Epidermal melanocyte (primary cell): ENCODE measurements at regions not wholly inside any gene's neighbourhood (a gene's known extent, or its start where the extent isn't known, plus 50 kb on each side); places are given as distances from the start of the nearest gene placed in this dataset.
"Not testable (repeated sequence)": the region's sequence is repeated elsewhere in the genome, so short reads cannot be mapped to it uniquely, and the experiment has no call there.

ENCODE experiments used
- DNase-seq: peaks from one replicate; pipeline ENCODE4 v3.0.0; 2011; ENCODE audit warnings: low spot score; ENCODE audit not compliant: insufficient read length

- DNase-seq = no peak
Observed at GRCh38 chr5:84885485-84886258, 501.0 kb upstream of the EDIL3 start.

- DNase-seq = no peak
Observed at GRCh38 chr5:84881737-84882136, 497.1 kb upstream of the EDIL3 start.

GRCh38 chr5:84874196-84874595 is 489.5 kb upstream of the EDIL3 start:
- DNase-seq = no peak

- DNase-seq = no peak
Observed at GRCh38 chr5:84872768-84873167, 488.1 kb upstream of the EDIL3 start.

GRCh38 chr5:84870369-84870768 is 485.7 kb upstream of the EDIL3 start:
- DNase-seq = no peak

GRCh38 chr5:84869675-84870074 is 485.0 kb upstream of the EDIL3 start:
- DNase-seq = no peak

GRCh38 chr5:84863936-84864335 is 479.3 kb upstream of the EDIL3 start:
- DNase-seq = not testable (repeated sequence)

- no peak for DNase-seq
Observed at GRCh38 chr5:84863020-84863419, 478.3 kb upstream of the EDIL3 start.

- DNase-seq = no peak
Observed at GRCh38 chr5:84862132-84862531, 477.5 kb upstream of the EDIL3 start.

GRCh38 chr5:84861306-84861705 is 476.6 kb upstream of the EDIL3 start:
- no peak for DNase-seq

- DNase-seq = no peak
Observed at GRCh38 chr5:84859056-84859455, 474.4 kb upstream of the EDIL3 start.

GRCh38 chr5:84831701-84832100 is 447.0 kb upstream of the EDIL3 start:
- DNase-seq = no peak

- no peak for DNase-seq
Observed at GRCh38 chr5:84830265-84830664, 445.6 kb upstream of the EDIL3 start.

GRCh38 chr5:84825606-84826005 is 440.9 kb upstream of the EDIL3 start:
- no peak for DNase-seq

GRCh38 chr5:84821924-84822323 is 437.2 kb upstream of the EDIL3 start:
- no peak for DNase-seq

- no peak for DNase-seq
Observed at GRCh38 chr5:84817953-84818352, 433.3 kb upstream of the EDIL3 start.

- no peak for DNase-seq
Observed at GRCh38 chr5:84816746-84817547, 432.3 kb upstream of the EDIL3 start.

GRCh38 chr5:84816160-84816559 is 431.5 kb upstream of the EDIL3 start:
- no peak for DNase-seq

- DNase-seq = no peak
Observed at GRCh38 chr5:84805473-84805872, 420.8 kb upstream of the EDIL3 start.

- no peak for DNase-seq
Observed at GRCh38 chr5:84796399-84796798, 411.7 kb upstream of the EDIL3 start.

GRCh38 chr5:84794486-84795035 is 409.9 kb upstream of the EDIL3 start:
- DNase-seq = no peak

- no peak for DNase-seq
Observed at GRCh38 chr5:84791730-84792129, 407.1 kb upstream of the EDIL3 start.
